NAMALWA (cell line): ENCODE measurements at regions not wholly inside any gene's neighbourhood (a gene's known extent, or its start where the extent isn't known, plus 50 kb on each side); places are given as distances from the start of the nearest gene placed in this dataset.

Experiments used
- DNase-seq: peaks from one replicate; pipeline ENCODE4 v3.0.0-alpha.2; 2015; ENCODE audit warnings: low spot score

DNA sequence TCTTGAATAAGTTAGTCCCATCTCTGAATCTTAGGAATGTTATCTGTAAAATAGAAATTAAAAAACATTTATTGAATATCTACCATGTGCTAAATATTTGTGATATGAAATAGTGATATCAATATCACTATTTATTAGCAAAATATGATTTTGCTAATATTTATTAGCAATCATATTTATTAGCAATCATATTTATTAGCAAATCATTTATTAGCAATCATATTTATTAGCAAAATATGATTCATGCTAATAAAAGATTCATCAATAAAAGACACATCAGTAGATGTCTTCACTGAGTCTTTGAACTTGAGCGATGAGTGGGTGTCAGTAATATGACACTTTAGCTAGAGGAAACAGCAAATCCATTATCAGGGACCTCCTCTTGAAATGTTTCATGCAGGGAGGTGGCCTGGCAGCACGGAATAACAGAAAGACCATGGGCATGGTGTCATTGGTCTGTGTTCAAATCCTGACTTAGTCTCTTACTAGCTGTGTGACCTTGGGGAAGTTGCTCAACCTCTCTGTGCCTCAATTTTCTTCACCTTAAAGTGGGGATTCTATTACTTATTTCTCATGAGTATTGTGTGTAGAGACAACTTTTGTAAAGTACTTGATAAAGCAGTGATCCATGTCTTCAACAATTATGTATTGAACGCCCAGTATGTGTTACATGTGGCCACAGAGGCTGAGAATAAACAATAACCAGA lies 456.2 kb upstream of the MEX3C start:
- no peak for DNase-seq

DNA sequence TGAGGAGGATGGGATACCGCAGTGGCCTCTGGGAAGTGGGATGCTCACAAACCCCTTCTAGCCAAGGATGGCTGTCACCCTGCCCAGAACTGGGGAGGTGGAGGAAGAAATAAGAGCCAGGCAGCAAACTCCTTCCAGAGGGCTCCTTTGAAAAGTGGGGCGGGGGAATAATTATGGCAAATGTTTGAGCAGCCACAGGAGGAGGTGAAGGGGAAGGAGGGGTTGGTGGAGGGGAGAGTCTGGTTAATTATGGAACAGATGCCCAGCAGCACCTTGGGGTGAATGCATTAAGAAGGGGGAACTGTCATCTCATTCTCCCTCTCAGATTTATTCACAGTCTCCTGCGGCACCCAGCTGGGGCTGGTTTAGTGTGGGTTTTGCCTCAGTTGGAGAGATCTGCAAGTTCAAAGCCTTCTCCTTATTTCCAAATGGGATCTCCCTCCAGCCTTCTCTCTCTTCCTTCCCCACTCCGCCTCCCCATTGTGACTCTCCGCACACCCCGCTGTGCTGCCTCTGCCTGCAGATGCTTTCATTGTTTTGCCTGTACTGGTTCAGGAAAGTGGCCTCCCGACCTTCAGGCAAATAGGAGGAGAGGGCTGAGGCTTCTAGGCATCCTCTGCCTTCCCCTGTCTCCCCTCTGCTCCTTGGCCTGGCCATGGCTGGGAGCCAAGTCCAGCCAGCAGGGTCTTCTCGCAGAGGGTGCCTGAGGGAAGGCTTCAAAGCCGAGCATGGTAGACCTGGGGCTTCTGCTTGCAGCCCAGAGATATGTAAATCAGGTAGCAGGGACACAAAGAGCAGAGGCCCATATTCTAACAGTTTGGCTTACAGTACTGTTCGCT lies 457.2 kb upstream of the MEX3C start:
- DNase-seq, result no peak

DNA sequence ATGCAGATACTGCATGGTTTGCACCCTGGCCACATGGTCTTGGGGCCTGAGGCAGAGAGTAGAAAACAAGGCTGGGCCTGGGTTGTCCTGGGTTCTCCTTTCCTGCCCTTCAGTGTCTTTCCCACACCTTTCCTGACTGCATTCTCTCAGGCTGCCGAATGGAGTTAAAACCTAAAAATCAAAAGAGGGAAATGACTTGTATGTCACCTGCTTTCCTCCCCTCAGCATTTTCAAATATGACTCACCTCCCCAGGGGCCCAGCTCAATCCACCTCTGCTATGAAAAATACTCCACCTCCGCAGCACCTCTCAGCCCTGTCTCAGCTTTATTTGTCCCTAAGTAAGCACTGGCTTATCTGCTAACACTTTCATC lies 457.8 kb upstream of the MEX3C start:
- no peak for DNase-seq

DNA sequence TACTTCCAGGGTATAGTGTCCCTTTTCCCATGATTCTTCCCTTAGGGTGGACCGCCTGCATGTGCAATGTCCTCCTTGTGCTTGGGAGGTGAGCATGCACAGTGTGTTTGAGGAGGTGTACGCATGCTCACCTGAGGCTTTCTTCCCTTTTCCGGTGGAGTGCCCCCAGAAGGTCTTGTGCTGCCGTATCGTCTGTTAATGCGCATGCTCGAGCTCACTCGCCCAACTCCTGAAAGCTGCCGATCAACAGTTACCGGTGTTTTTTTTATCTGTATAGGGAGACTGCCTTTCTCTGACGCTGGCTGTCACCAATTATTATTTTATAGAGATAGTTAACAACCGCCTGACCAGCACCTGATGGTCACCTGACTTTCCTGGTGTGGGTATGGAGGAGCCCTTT lies 458.8 kb upstream of the MEX3C start:
- no peak for DNase-seq

DNA sequence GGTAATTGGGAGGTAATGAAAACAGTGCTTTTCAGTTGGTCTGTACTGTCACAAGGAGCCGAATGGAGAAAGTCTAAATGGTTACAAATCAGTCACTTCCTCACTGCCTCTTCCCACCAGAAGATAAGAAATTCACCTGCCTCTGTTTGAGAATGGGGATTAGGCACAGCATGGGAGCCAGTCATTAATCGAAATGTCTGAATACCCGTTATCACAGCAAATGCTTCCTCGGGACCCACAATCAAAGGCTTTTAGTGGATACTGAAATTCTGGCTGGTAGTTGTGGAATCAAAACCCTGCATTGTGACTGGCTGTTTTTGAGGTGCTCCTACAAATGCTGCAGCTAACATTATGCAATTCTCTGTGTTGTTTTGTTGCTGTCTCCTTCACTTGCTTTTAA lies 461.0 kb upstream of the MEX3C start:
- DNase-seq, result no peak

DNA sequence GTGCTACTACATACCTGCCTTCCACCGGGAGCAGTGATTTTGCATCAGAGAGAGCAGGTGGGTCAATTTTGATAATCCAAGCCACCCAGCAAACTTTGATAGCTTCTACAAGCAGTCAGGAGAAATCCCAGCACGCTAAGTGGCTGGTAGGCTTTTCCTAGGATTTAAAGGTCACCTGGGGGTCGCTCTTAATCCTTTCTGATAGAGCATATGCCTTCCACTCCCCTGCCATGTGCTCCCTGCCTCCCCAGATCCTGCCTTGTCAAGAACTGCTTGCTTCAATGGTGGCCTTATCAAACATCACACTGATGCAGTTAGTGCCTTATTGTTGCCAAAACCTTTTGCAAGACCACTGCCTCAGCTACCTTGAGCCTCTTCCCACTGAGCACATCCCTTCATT lies 462.3 kb upstream of the MEX3C start:
- no peak for DNase-seq

DNA sequence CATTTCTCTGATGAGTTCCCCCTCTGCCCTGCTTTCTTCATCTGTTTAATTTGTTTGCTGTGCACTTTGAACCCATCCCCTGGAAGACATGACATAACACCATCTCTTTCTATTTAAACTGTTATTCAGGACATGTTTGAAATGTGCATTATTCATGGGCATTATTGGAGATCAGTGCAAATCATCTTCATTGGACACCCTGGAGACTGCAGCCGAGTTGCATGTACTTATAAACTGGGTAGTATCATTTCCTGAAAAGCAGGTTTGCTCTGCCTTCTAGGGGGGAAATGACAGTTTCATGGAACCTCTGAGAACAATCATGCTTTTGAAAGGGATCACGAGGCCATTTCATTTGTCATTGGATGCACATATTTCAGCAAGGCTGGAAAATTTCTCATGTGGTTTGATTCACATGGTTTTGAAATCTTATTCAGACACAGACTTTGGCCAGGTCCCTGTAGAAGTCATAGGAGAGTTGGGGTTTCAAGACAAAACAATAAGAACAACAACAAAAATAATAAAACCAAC lies 462.8 kb upstream of the MEX3C start:
- no peak for DNase-seq

DNA sequence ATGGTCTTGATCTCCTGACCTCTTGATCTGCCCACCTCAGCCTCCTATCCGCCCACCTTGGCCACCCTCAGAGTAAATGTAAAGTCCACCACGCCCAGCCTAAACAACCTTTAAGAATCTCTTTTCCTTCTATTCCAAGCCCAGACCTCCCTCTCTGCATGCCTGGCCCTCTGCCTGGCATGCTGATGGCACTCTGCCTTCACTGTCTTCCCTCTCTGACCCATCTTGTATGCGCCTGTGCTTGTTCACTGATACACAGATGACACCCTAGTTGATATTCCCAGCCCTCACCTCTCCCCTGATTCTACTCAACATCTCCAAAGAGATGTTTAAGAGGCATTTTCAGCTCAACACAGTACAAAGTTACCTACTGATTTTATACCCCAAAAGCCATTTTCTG lies 466.8 kb upstream of the MEX3C start:
- DNase-seq, result no peak

DNA sequence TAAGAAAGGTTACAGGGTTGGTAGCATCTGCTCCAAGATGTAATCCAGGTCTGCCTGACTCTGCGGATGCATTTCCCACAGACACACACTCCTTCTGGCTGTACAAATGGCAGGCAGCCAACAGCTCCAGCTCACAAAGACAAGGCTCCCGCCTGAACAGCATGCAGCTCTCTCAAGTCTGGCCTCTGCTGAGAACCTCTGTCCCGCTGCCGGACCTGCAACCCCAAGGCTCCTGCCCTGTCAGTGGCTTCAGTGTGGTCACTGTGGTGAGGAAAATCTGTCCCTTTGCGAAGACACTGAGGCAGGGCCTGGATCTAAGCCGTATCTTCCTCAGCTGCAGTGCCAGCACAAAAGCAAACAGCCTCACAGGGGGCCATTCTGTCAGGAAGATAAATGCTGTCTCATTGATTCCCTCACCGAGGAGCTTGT lies 469.3 kb upstream of the MEX3C start:
- DNase-seq, result no peak

DNA sequence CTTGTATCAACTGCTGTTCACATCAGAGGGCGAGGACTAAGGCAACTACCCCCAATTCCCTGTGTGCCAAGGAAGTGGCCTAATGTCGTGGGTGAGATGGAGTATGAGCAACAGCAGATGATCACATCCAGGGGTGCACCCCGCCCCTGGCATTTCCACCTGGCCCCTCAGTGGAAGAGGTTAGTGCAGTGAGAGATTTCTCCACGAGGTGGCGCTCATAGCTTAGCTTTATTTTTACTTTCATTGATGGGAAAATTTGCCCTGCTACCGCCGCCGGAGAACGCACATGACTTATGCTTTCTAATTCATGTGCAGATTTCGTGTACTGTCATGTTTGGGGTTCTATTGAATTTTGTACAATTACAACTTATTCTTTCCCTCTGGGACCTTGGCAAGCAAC lies 470.6 kb upstream of the MEX3C start:
- DNase-seq, result peak; percentile 78

DNA sequence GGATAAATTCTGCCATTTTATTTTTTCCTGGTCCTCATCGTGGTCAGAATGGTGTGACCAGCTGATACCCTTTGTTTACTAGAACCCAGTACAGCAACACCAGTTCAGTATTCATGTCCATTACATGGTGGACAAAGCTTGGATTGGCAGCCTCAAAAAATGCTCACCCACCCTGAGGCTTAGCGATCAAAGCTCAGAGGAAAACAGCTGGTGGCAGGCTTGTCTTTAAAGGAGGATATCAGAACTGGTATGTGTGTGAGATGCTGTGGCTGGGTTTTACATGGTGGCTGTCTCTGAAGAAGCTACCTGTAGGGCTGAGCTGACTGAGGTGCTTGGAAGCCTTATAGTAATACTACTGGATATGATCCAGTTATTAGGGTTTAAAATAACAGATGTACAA lies 471.1 kb upstream of the MEX3C start:
- no peak for DNase-seq

DNA sequence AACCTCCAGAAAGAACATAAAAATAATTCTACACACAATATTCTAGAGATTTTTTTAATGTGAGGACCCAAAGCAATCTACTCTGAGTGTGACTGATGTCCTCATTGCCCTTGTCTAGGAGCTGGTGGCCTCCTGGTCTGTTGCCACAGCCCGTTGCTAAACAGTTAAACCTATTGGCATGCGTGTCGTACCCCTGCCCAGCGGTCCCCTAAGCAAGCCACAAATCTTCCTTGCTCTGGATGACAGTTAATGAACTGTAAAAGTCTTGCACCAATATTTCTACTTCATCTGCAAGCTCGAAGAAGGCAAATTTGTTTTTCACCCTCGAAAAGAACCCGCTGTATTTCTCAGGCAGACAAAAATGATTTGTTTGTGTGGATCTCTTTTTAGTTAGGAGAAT lies 489.1 kb upstream of the MEX3C start:
- DNase-seq, result no peak

DNA sequence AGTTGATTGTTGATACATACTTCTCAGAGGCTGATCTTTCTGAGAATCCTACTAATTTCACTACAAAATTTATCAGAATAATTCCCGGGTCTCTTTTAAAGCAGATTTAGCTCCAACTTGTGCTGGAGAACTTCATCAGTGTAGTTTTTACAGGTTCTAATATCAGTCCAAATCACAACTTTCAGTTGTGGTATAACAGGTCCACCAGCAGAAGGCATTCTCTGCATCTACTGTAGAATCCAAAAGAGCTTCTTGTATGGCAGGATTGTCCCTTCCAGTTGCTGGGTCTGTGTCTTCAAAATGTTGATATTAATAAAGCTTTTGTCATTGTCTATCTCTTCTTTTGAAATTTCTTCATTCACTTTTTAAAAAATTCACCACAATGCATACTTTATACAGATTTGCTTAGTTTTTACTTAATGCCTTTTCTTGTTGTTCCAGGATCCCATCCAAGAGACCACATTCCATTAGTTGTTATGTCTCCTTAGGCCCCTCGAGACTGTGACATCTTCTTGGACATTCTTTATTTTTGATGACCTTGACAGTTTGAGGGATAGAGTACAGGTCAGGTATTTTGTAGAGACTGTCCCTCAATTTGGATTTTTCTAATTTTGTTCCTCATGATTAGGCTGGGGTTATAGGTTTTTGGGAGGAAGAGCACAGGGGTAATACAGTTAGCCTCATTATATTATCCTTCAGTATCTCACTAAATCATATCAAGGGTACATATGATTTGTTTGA lies 490.5 kb upstream of the MEX3C start:
- DNase-seq, result no peak

DNA sequence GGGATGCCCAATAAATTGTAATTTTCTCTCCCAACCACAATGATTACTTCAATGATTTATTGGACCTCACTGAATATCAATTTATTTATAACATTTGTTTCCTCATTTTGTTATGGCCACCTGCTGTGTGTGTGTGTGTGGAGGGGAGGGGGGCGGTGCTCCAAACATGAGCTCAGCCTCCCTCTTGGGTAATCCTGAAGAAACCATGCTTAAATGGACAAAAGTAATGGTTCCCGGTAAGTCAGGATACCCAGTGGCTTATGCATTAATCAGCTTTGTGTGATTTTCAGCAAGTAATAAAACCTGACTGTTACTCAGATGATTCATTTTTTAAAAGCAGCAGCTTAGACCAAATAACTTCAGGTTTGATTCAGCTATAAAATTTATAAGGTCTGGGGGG lies 495.1 kb upstream of the MEX3C start:
- DNase-seq, result no peak

DNA sequence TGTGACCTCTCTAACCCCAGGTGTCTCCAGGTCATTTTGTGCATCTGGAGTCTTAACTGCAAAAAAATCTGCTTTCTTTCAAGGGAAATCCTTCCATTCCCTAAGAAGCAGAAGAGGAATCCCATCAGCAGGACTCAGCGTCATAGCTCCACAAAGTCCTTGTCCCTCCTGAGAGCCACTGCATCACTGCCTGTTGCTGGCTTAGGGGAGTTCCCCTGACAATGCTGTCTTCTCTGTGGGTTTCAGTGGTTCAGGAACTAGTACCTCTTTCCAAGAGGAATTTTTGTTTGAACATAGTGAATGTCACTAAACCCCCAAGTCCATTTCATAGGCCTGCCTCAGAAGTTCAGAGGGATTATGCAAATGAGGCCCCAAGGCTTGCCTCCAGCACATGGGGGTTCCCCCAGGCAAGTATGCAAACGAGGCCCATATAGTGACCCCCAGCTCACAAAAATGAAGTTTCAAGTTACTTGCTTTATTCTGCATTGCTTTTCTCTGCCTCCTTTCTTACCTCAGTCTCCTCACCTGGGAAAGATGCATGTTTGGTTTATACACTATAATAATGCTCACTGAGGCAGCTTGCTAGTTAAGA lies 513.9 kb upstream of the MEX3C start:
- DNase-seq, result no peak

DNA sequence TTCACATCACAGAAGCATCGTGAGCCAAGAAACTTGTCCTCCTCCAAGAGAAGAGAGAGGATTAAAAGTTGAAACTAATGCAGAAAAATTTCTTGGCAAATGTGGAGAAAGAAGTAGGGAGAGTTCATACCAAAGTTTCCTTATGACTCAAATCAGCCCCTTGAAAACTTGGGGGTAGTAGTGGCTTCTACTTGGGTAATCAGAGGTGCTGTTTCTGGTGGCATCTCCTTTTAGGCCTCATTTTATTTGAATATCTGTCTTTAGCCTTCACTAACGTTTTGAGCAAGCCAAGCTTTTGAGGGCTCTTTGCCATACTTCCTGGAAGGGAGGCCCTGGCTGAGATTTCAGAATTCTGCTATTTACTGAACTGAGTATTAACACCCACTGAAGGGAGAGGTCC lies 515.3 kb upstream of the MEX3C start:
- DNase-seq, result no peak

DNA sequence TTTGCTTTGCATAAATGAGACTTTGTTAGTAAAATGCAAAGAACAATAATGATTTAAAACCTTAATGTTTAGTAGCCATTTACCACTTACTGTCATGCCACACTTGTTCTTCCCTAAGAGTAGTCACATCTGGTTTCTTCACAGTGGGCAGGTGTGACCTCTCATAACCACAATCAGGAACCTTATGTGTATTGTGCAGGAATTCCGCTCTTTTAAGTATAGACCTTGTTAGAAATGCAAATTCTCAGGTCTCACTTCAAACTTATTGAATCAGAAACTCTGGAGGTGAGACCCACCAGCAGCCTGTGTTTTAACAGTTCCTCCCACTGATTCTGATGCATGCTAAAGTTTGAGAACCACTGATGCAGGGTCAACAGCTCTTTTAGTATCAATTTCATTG lies 518.8 kb upstream of the MEX3C start:
- no peak for DNase-seq

DNA sequence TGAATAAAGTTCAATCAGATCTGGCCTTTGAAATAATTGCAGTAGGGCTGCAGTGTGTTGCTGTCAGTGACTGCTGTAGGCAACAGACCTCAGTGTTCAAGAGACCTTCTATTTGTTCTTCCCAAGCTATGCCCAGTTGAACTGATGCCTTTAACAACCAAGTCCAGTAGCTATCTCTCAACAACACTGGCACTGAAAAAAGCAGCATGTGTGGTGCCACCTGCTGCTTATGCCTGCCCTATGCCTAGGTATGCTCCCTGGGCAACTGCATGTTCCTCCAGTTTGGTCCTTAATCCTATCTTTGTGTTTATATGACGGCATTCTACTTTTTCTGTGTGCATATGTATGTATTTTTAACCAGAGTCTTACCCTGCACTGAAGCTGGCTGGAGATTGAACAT lies 523.9 kb upstream of the MEX3C start:
- DNase-seq, result no peak

DNA sequence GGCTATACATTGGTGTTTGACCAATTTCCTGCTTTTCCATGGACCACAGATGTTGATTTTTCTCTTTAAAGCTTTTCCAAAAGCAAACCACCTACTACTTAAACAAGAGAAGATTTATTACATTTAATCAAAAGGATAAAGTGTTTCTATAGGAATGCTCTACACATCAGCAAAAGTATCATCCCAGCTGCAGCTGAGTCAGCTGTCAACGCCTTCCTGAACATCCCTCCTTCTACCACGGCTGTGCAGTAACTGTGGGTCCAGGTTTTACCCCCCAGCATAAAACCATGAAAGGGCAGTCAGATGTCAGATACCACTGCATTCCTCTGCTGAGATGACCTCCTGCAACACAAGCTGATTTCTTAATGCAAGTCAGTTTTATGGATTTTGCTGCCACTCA lies 524.5 kb upstream of the MEX3C start:
- no peak for DNase-seq

DNA sequence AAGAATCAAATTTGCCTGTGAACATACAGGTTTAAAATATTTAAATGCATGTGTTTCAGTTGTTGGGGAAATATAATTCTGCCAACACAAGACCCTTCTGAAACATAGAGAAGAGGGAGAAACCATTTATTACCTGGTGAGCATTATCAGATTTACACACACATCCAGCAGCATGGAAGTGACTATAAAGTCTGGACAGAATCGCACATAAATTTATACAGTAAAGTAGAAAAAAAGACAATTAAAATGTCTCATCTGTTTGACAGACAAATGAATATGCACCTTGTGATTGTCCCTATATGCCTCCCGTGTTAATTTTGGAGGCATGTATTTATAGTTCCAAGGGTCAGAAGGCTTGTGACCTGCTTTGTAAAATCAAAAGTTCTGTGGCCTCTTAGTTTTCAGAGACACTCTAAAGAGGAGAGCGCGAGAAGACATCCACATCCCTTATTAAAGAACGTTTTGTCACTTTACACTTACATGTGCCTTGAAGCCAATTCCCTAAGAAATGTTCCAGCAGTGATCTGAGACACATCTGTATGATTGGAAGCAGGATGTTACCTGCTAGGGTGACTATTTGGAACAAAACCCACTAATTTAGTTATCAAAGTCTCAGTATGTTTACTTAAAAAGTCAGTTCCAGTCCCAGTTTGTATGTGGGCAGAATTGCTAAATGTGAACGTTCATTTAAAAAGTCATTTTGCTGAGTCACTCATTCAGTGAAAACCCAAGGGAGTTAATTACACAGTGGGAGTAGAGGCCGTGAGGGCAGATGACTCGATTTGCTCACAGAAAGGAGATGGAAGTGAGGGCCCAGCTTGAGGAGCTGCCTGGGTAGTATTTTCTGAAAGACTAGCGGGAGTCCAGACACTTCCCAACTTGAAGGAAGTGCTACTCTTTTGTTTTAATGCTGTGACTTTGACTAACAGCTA lies 527.6 kb upstream of the MEX3C start:
- no peak for DNase-seq

DNA sequence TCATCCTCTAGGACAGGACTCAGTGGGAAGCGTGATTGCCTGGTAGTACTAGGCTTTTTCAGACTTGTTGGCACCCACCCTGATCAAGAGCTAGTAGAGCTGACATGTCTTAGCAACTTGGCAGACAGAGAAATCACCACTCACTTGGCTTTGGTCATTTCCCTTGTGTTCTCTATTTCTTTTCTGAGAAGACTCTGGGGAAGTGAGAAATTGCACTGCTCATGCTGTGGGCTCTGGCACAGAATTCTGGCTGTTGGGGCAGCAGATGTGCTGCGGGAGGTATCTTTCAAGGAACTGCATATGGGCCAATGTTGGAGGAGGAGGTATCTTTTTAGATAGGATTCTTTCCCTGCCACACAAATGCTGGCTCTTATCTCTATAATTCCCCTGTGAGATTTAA lies 529.1 kb upstream of the MEX3C start:
- DNase-seq, result no peak
